ENCODE measurements at regions not wholly inside any gene's neighbourhood (a gene's known extent, or its start where the extent isn't known, plus 50 kb on each side); places are given as distances from the start of the nearest gene placed in this dataset.

DNA sequence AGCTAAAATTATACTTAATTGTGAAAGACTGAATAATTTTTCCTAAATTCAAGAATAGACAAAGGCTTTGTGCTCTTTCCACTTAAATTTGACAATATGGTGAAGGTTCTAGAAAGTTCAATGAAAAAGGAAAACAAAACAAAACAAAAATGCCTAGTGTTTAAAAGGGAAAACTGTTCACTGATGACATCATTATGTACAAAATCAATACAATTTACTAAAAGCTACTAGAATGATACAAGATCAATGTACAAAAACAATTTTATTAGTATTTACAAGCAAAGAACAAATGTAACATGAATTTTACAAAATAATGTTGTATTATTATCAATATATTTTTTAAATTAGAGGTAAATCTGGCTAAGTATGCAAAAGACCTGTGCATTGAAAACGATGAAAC is 499.1 kb upstream of the FSIP2 start:
- Histone ChIP-seq H3K9me3 (peaks cover 0 to 5% (median 0%) of the 10 kb centered on the region in 3 donors), H3K36me3 (no peaks in the 10 kb centered on the region), H3K27ac (no peak overlapping the region), H3K4me3 (no peak overlapping the region), H3K4me1 (no peaks in the 10 kb centered on the region), H3K27me3 (no peaks in the 10 kb centered on the region)
- intact Hi-C loops (cut with DNase I; ENCODE audit: low total_unique reads): no loop called here
- DNase-seq: no peak
- TF ChIP-seq, protein P1, sequence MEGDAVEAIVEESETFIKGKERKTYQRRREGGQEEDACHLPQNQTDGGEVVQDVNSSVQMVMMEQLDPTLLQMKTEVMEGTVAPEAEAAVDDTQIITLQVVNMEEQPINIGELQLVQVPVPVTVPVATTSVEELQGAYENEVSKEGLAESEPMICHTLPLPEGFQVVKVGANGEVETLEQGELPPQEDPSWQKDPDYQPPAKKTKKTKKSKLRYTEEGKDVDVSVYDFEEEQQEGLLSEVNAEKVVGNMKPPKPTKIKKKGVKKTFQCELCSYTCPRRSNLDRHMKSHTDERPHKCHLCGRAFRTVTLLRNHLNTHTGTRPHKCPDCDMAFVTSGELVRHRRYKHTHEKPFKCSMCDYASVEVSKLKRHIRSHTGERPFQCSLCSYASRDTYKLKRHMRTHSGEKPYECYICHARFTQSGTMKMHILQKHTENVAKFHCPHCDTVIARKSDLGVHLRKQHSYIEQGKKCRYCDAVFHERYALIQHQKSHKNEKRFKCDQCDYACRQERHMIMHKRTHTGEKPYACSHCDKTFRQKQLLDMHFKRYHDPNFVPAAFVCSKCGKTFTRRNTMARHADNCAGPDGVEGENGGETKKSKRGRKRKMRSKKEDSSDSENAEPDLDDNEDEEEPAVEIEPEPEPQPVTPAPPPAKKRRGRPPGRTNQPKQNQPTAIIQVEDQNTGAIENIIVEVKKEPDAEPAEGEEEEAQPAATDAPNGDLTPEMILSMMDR (IDR thresholded peaks at IDR 0.05): no peak

GRCh38 chr2:185240796-185241195 is 497.8 kb upstream of the FSIP2 start:
- H3K27ac ChIP-seq: no peak overlapping the region
- H3K4me3 ChIP-seq: no peak overlapping the region
- H3K4me1 ChIP-seq: no peaks in the 10 kb centered on the region
- no peak for DNase-seq
- TF ChIP-seq, protein P1 (IDR thresholded peaks at IDR 0.05): no peak
- no peaks in the 10 kb centered on the region for H3K27me3 ChIP-seq
- no peaks in the 10 kb centered on the region for H3K36me3 ChIP-seq
- peaks cover 0 to 5% (median 0%) of the 10 kb centered on the region in 3 donors for H3K9me3 ChIP-seq
- intact Hi-C loops (cut with DNase I; ENCODE audit: low total_unique reads): no loop called here

- Histone ChIP-seq H3K36me3 (no peaks in the 10 kb centered on the region), H3K9me3 (peaks cover 0 to 5% (median 0%) of the 10 kb centered on the region in 3 donors), H3K4me3 (no peak overlapping the region), H3K27ac (no peak overlapping the region), H3K27me3 (no peaks in the 10 kb centered on the region), H3K4me1 (no peaks in the 10 kb centered on the region)
- no peak for DNase-seq
- TF ChIP-seq, protein P1 (IDR thresholded peaks at IDR 0.05): no peak
- intact Hi-C loops (cut with DNase I; ENCODE audit: low total_unique reads): no loop called here
These were observed 497.0 kb upstream of the FSIP2 start for GRCh38 chr2:185241556-185241955.

- TF ChIP-seq, protein P1 (IDR thresholded peaks at IDR 0.05): no peak
- Histone ChIP-seq H3K4me1 (no peaks in the 10 kb centered on the region), H3K27me3 (no peaks in the 10 kb centered on the region), H3K36me3 (no peaks in the 10 kb centered on the region), H3K27ac (no peak overlapping the region), H3K4me3 (no peak overlapping the region), H3K9me3 (no peaks in the 10 kb centered on the region)
- intact Hi-C loops (cut with DNase I; ENCODE audit: low total_unique reads): no loop called here
- DNase-seq: no peak
These were observed 496.1 kb upstream of the FSIP2 start for GRCh38 chr2:185242462-185242861.

DNA sequence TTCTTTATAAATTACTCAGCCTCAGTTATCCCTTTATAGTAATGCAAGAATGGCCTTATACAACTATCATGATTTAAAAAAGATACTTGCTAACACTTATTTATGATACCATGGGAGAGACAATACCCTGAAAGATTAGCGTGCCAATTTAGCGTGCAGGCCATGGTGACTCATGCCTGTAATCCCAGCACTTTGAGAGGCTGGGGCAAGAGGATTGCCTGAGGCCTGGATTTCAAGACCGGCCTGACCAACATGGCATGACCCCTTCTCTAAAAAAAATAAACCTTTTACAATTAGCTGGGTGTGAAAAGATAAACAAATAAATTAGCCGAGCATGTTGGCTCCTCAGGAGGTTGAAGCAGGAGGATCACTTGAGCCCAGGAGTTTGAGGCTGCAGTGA is 493.4 kb upstream of the FSIP2 start:
- H3K27me3 ChIP-seq: no peaks in the 10 kb centered on the region
- no peak for DNase-seq
- no peaks in the 10 kb centered on the region for H3K36me3 ChIP-seq
- intact Hi-C loops (cut with DNase I; ENCODE audit: low total_unique reads): no loop called here
- H3K9me3 ChIP-seq: no peaks in the 10 kb centered on the region
- TF ChIP-seq, protein P1 (IDR thresholded peaks at IDR 0.05): no peak
- no peak overlapping the region for H3K27ac ChIP-seq
- no peaks in the 10 kb centered on the region for H3K4me1 ChIP-seq
- no peak overlapping the region for H3K4me3 ChIP-seq

DNA sequence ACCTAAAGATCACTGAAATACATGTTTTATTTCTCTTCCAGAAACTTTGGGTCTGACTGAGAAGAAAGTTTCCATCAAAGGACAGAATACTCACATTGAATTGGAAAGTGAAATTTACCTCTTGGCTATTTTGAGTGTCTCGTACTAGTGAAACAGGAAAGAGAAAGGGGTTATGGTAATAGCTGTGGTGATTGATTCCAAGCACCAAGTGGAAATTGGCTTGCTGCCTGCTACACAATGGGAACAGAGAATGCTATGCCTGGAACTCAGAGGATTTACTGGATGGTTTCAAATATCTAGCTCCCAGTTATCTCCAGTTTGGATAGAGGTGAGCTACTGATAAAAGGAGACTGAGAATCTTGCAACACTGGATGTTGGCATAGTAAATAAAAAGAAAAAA is 492.8 kb upstream of the FSIP2 start:
- TF ChIP-seq, protein P1 (IDR thresholded peaks at IDR 0.05): no peak
- Histone ChIP-seq H3K9me3 (no peaks in the 10 kb centered on the region), H3K4me1 (no peaks in the 10 kb centered on the region), H3K36me3 (no peaks in the 10 kb centered on the region), H3K27me3 (no peaks in the 10 kb centered on the region), H3K27ac (no peak overlapping the region), H3K4me3 (no peak overlapping the region)
- no peak for DNase-seq
- intact Hi-C loops (cut with DNase I; ENCODE audit: low total_unique reads): no loop called here
